WTC11 (cell line): ENCODE measurements at regions not wholly inside any gene's neighbourhood (a gene's known extent, or its start where the extent isn't known, plus 50 kb on each side); places are given as distances from the start of the nearest gene placed in this dataset.

ENCODE experiments used
- ATAC-seq: fragments of 200-7000 bp; cut with Tn5 transposase; 2 replicates; pipeline ENCODE4 v1.10.0; 2021; ENCODE audit warnings: mild to moderate bottlenecking, moderate library complexity
- CTCF ChIA-PET: fragments of 300-600 bp; sonication (Branson Sonifier 250); formaldehyde crosslinking; loops from one replicate; lab custom pipeline; 2021; ENCODE audit warnings: antibody characterized with exemption; lab: Charles Lee
- POLR2A ChIA-PET: fragments of 350-600 bp; sonication (Branson Sonifier 250); formaldehyde crosslinking; loops from one replicate; lab custom pipeline; 2021; ENCODE audit warnings: antibody characterized with exemption; lab: Charles Lee
- DNase-seq: peaks from one replicate; pipeline ENCODE4 v3.0.0; 2021; ENCODE audit warnings: low spot score
- H3K27ac Mint-ChIP-seq: 2 replicates; pipeline ENCODE4 v1.8.0; 2021; ENCODE audit warnings: mixed read lengths
- H3K27me3 Mint-ChIP-seq: 2 replicates; pipeline ENCODE4 v1.8.0; 2021; ENCODE audit warnings: low read depth, mild to moderate bottlenecking, moderate library complexity, mixed read lengths
- H3K36me3 Mint-ChIP-seq: 2 replicates; pipeline ENCODE4 v1.8.0; 2021; ENCODE audit warnings: mixed read lengths
- H3K4me1 Mint-ChIP-seq: 2 replicates; pipeline ENCODE4 v1.8.0; 2022; ENCODE audit warnings: mixed read lengths
- H3K4me3 Mint-ChIP-seq: 2 replicates; pipeline ENCODE4 v1.8.0; 2021; ENCODE audit warnings: mild to moderate bottlenecking, moderate library complexity, mixed read lengths
- H3K9me3 Mint-ChIP-seq: 2 replicates; pipeline ENCODE4 v1.8.0; 2021; ENCODE audit warnings: mixed read lengths
- ATF3 ChIP-seq: sonication (generic); formaldehyde crosslinking; conservative IDR thresholded peaks from 2 replicates; pipeline ENCODE4 v1.8.1; 2022; ENCODE audit warnings: mild to moderate bottlenecking, missing genetic modification reagents
- CREB1 ChIP-seq: sonication (generic); formaldehyde crosslinking; IDR thresholded peaks from 2 replicates; pipeline ENCODE4 v1.8.0; 2023; ENCODE audit warnings: mild to moderate bottlenecking, missing genetic modification reagents
- FOXK1 ChIP-seq: sonication (generic); formaldehyde crosslinking; IDR thresholded peaks from 2 replicates; pipeline ENCODE4 v1.8.0; 2022; ENCODE audit warnings: mild to moderate bottlenecking, moderate library complexity, missing genetic modification reagents
- GRHL2 ChIP-seq: fragments of 250-450 bp; sonication (Bioruptor Pico); IDR thresholded peaks from 2 replicates; pipeline ENCODE4 v1.8.0; 2022; ENCODE audit warnings: mild to moderate bottlenecking, moderate library complexity; ENCODE audit not compliant: insufficient replicate concordance, severe bottlenecking
- HMGA2 ChIP-seq: fragments of 250-450 bp; sonication (Bioruptor Pico); IDR thresholded peaks from 2 replicates; pipeline ENCODE4 v1.4.0; 2021; ENCODE audit warnings: mild to moderate bottlenecking, moderate library complexity
- MXD4 ChIP-seq: fragments of 250-450 bp; sonication (Bioruptor Pico); IDR thresholded peaks from 2 replicates; pipeline ENCODE4 v1.8.0; 2021; ENCODE audit warnings: mild to moderate bottlenecking, moderate library complexity, borderline replicate concordance
- SMAD3 ChIP-seq: sonication (generic); formaldehyde crosslinking; IDR thresholded peaks from 2 replicates; pipeline ENCODE4 v1.8.0; 2022; ENCODE audit warnings: missing genetic modification reagents, mild to moderate bottlenecking, borderline replicate concordance
- TEAD4 ChIP-seq: sonication (generic); formaldehyde crosslinking; IDR thresholded peaks from 2 replicates; pipeline ENCODE4 v1.8.0; 2022; ENCODE audit warnings: mild to moderate bottlenecking, missing genetic modification reagents
- ZNF138 ChIP-seq: sonication (generic); formaldehyde crosslinking; conservative IDR thresholded peaks from 2 replicates; pipeline ENCODE4 v1.8.1; 2022; ENCODE audit warnings: mild to moderate bottlenecking, moderate library complexity, missing genetic modification reagents
- ZNF423 ChIP-seq: fragments of 250-450 bp; sonication (Bioruptor Pico); IDR thresholded peaks from 2 replicates; pipeline ENCODE4 v2.1.2; 2022; ENCODE audit warnings: mild to moderate bottlenecking, moderate library complexity
- ZNF532 ChIP-seq: fragments of 250-450 bp; sonication (Bioruptor Pico); IDR thresholded peaks from 2 replicates; pipeline ENCODE4 v1.9.0; 2021; ENCODE audit warnings: mild to moderate bottlenecking, borderline replicate concordance
- TF ChIP-seq, protein P1 (sequence below): fragments of 250-450 bp; sonication (Bioruptor Pico); IDR thresholded peaks from 2 replicates; pipeline ENCODE4 v1.8.0; 2021; ENCODE audit warnings: mild to moderate bottlenecking
- TF ChIP-seq, protein P2 (sequence below): fragments of 250-450 bp; sonication (Bioruptor Pico); IDR thresholded peaks from 2 replicates; pipeline ENCODE4 v1.9.0; 2021; ENCODE audit warnings: moderate library complexity, mild to moderate bottlenecking, inconsistent platforms, borderline replicate concordance
- TF ChIP-seq, protein P3 (sequence below): sonication (generic); formaldehyde crosslinking; IDR thresholded peaks from 2 replicates; pipeline ENCODE4 v1.8.0; 2022; ENCODE audit warnings: mild to moderate bottlenecking, missing genetic modification reagents

- H3K4me1 Mint-ChIP-seq = peaks cover 26% of the 10 kb centered on the region
- no peaks in the 10 kb centered on the region for H3K36me3 Mint-ChIP-seq
- no peak for DNase-seq
- TF ChIP-seq, protein P1, sequence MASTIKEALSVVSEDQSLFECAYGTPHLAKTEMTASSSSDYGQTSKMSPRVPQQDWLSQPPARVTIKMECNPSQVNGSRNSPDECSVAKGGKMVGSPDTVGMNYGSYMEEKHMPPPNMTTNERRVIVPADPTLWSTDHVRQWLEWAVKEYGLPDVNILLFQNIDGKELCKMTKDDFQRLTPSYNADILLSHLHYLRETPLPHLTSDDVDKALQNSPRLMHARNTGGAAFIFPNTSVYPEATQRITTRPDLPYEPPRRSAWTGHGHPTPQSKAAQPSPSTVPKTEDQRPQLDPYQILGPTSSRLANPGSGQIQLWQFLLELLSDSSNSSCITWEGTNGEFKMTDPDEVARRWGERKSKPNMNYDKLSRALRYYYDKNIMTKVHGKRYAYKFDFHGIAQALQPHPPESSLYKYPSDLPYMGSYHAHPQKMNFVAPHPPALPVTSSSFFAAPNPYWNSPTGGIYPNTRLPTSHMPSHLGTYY = no peak
- TF ChIP-seq, protein P2, sequence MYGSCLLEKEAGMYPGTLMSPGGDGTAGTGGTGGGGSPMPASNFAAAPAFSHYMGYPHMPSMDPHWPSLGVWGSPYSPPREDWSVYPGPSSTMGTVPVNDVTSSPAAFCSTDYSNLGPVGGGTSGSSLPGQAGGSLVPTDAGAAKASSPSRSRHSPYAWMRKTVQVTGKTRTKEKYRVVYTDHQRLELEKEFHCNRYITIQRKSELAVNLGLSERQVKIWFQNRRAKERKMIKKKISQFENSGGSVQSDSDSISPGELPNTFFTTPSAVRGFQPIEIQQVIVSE (CRISPR knock-in tag) = no peak
- no peak for TF ChIP-seq FOXK1 (CRISPR knock-in tag)
- no peak for TF ChIP-seq ZNF138 (CRISPR knock-in tag)
- no peak for TF ChIP-seq ATF3 (CRISPR knock-in tag)
- TF ChIP-seq ZNF423 = no peak
- no peak for TF ChIP-seq GRHL2
- TF ChIP-seq ZNF532 = no peak
- TF ChIP-seq, all 79 proteins: peak for 0
- H3K4me3 Mint-ChIP-seq = no peak overlapping the region
- CTCF ChIA-PET = no interaction called here
- no peaks in the 10 kb centered on the region; the same call in 1 of the 2 replicates for H3K27me3 Mint-ChIP-seq
- no peak for ATAC-seq
- POLR2A ChIA-PET = no interaction called here
- peaks cover 3% of the 10 kb centered on the region for H3K9me3 Mint-ChIP-seq
- H3K27ac Mint-ChIP-seq = no peak overlapping the region
Measured at GRCh38 chr2:8216397-8216796, 465.5 kb upstream of the ID2 start.

DNA sequence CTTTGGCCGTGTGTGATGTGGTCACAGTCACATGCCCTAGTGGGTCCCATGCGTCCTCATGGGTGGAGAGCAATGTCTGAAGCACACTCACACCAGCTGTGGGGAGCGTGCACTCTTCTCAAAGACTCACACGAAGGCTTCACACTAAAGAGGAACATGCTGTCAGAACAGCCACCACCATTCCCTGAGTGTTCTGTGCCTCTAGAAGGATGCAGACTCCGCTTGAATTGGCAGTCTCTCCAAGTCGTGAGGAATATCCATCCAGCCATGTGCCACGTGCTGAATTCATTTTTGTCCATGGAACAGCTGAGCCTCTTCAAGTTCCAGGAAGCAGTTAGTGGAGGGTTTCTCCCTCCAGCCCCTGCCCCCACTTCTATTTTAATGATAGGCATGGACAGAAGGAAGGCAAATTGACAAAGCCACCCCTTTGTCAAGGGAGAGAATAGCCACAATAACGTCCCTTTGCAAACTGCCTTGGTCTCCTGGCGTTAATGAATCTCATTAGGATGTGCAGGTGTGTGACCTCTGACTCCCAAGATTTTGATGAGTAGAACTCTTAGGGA, 464.3 kb upstream of the ID2 start:
- Mint-ChIP-seq H3K27me3 (no peaks in the 10 kb centered on the region; the same call in 1 of the 2 replicates), H3K9me3 (no peaks in the 10 kb centered on the region), H3K4me1 (peaks cover 26% of the 10 kb centered on the region), H3K27ac (no peak overlapping the region), H3K4me3 (no peak overlapping the region), H3K36me3 (no peaks in the 10 kb centered on the region)
- ATAC-seq (no peak), DNase-seq (no peak)
- ChIA-PET CTCF (no interaction called here), POLR2A (no interaction called here)
- TF ChIP-seq ATF3 (CRISPR knock-in tag) (no peak), HMGA2 (CRISPR knock-in tag) (no peak), CREB1 (CRISPR knock-in tag) (no peak; the same call in 1 of the 2 replicates), SMAD3 (CRISPR knock-in tag) (no peak), MXD4 (CRISPR knock-in tag) (no peak), TEAD4 (CRISPR knock-in tag) (no peak)
- TF ChIP-seq, protein P3, sequence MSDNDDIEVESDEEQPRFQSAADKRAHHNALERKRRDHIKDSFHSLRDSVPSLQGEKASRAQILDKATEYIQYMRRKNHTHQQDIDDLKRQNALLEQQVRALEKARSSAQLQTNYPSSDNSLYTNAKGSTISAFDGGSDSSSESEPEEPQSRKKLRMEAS (CRISPR knock-in tag) = peak; percentile 81
- TF ChIP-seq, protein P2 (CRISPR knock-in tag) = no peak
